Suprapubic skin (tissue), 4 donors: ENCODE measurements at regions not wholly inside any gene's neighbourhood (a gene's known extent, or its start where the extent isn't known, plus 50 kb on each side); places are given as distances from the start of the nearest gene placed in this dataset.

Experiments
- DNase-seq, 2 donors: peaks; one replicate each; pipeline ENCODE4 v3.0.0-alpha.2; 2019; ENCODE audit warnings: low spot score in 2 of 2
- H3K27ac ChIP-seq: fragments of 200-600 bp; sonication (generic); one replicate; pipeline ENCODE4 v1.5.1; 2019
- H3K27me3 ChIP-seq: fragments of 200-600 bp; sonication (generic); one replicate; pipeline ENCODE4 v1.5.1; 2019
- H3K36me3 ChIP-seq: fragments of 200-600 bp; sonication (generic); one replicate; pipeline ENCODE4 v1.5.1; 2019
- H3K4me1 ChIP-seq: fragments of 200-600 bp; sonication (generic); one replicate; pipeline ENCODE4 v1.5.1; 2019
- H3K4me3 ChIP-seq: fragments of 200-600 bp; sonication (generic); one replicate; pipeline ENCODE4 v1.5.1; 2019; ENCODE audit warnings: mild to moderate bottlenecking
- H3K9me3 ChIP-seq: fragments of 200-600 bp; sonication (generic); one replicate; pipeline ENCODE4 v1.5.1; 2019
- EP300 ChIP-seq: sonication (generic); formaldehyde crosslinking; IDR thresholded peaks from one replicate; pipeline ENCODE4 v1.6.1; 2017; ENCODE audit warnings: antibody characterized with exemption
- POLR2A ChIP-seq, 2 donors: fragments of 450-650 bp; IDR thresholded peaks; one replicate each; pipeline ENCODE4 v1.6.1; 2017; ENCODE audit warnings: antibody characterized with exemption in 2 of 2, mild to moderate bottlenecking in 2 of 2, moderate library complexity in 2 of 2
- POLR2AphosphoS5 ChIP-seq, 3 donors: sonication (generic); formaldehyde crosslinking; IDR thresholded peaks; one replicate each; pipeline ENCODE4 v1.6.1; 2017; ENCODE audit warnings: antibody characterized with exemption in 3 of 3
- WGBS: methylation state at CpG from one replicate; pipeline ENCODE4 v1.1.5; 2018; 5-methylcytosine and 5-hydroxymethylcytosine counted together
- TF ChIP-seq, protein P1 (sequence below), 2 donors: fragments of 200-600 bp in 1 of 2; fragments of 450-650 bp in 1 of 2; sonication (generic) in 1 of 2; IDR thresholded peaks; one replicate each; pipeline ENCODE4 v1.5.1; 2016 to 2019; ENCODE audit warnings: antibody characterized with exemption in 2 of 2, mild to moderate bottlenecking in 1 of 2, moderate library complexity in 1 of 2

DNA sequence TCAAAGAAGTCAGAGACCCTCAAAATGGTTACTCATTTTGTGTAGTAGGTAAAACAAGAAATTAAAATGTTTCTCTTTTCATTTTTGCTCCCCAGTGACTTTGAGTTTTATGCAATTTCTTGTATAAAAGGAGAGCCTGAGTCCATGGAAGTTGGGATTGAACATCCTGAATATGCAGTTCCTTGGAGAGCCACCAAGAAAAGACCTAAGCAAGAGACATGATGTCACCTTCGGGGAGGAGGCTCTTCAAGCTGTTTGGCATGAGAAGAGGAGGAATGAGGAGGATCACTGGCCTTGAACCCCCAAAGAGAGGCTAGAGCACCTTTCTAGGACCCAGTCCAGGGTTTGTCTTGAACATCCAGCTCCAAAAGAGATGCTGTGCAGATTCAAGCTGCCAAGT is 62.3 kb upstream of the CALM2 start:
- Histone ChIP-seq H3K27ac (no peak overlapping the region), H3K27me3 (no peaks in the 10 kb centered on the region), H3K36me3 (no peaks in the 10 kb centered on the region), H3K4me3 (no peak overlapping the region), H3K4me1 (no peaks in the 10 kb centered on the region), H3K9me3 (no peaks in the 10 kb centered on the region)
- TF ChIP-seq POLR2AphosphoS5 (IDR thresholded peaks at IDR 0.05) (no peak), EP300 (no peak), POLR2A (IDR thresholded peaks at IDR 0.05) (no peak)
- TF ChIP-seq, protein P1, sequence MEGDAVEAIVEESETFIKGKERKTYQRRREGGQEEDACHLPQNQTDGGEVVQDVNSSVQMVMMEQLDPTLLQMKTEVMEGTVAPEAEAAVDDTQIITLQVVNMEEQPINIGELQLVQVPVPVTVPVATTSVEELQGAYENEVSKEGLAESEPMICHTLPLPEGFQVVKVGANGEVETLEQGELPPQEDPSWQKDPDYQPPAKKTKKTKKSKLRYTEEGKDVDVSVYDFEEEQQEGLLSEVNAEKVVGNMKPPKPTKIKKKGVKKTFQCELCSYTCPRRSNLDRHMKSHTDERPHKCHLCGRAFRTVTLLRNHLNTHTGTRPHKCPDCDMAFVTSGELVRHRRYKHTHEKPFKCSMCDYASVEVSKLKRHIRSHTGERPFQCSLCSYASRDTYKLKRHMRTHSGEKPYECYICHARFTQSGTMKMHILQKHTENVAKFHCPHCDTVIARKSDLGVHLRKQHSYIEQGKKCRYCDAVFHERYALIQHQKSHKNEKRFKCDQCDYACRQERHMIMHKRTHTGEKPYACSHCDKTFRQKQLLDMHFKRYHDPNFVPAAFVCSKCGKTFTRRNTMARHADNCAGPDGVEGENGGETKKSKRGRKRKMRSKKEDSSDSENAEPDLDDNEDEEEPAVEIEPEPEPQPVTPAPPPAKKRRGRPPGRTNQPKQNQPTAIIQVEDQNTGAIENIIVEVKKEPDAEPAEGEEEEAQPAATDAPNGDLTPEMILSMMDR (IDR thresholded peaks at IDR 0.05): no peak
- WGBS: 90% methylated on average over 1 of the region's 1 CpG
- no peak for DNase-seq

DNA sequence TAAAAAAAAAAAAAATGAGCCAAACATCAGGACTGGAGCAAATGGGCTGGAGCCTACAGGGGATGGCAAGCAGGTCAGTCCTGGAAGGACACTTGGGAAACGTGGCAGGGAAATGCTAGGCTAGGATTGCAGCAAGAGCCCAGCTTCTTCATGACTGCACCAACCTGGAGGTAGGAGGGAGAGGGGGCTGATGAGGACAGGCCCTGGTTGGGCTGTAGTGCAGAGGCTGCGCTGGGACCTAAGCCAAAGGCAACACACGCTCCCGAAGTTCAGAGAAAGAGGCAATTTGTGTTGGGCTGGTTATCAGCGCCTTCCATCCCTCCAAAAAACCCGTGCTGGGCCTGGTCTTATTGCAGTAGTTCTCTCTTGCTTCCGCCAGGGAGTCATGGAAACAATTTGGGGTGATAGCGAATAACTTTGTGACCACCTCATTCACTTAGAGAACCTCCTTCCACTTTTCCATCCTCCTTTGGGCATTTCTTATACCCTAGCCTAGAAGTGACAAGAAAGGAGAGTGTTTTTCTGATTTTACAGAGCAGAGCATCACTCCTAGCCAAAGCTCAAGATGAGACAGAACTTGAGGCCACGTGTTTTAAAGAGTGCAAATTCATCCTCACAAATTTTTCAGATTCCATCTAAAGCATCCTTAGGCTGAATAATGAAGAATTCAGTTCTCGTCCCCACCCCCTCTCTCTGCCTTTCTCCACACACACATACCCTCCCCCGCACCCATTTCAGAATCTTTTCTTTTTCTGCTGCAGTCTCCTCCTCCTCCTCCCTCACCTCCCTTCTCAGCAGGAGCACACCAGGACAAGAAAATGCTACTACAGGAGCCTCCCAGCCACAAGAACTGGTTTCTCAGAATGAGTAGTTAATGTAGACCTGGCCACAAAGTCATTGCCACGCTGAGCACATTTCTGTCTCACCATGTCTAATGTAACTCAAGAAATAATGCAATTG is 61.3 kb upstream of the CALM2 start:
- WGBS: 62% methylated on average over 12 of the region's 12 CpGs
- Histone ChIP-seq H3K4me3 (no peak overlapping the region), H3K27me3 (no peaks in the 10 kb centered on the region), H3K36me3 (no peaks in the 10 kb centered on the region), H3K9me3 (no peaks in the 10 kb centered on the region), H3K4me1 (no peaks in the 10 kb centered on the region), H3K27ac (no peak overlapping the region)
- TF ChIP-seq POLR2A (IDR thresholded peaks at IDR 0.05) (no peak), EP300 (no peak), POLR2AphosphoS5 (IDR thresholded peaks at IDR 0.05) (no peak)
- TF ChIP-seq, protein P1 (IDR thresholded peaks at IDR 0.05): no peak
- no peak for DNase-seq

DNA sequence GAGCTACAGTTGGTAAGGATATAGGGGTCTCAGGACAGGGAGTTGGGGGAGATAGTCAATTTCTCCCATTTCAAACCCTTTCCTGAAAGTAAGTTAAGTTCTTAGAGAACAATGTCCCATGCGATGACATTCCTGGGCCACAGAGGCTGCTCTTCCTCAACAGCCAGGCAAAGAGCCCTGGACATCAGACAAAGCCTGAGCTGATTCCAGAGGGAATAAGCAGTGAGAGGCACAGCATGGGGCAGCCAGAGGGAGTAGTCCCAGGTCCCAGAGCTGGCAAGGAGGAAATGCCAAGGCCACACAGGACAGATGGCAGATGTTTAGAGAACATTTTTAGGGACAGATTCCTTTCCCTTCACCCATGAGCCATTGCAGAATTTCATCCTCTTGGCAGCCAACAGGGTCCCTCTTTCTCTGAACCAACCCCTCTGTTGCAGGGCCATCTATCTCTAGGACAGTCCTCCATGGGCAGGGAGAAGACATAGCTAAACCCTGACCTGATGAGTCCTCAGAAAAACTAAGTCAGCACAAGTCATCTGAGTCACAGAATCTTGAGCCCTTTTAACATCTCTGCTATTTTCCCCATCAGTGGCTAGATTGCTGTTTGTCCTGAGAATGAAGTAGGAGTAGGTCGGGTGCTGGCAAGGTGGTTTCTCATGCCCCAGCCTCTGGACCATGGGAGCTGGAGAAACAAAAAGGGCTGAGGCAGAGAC is 60.3 kb upstream of the CALM2 start:
- Histone ChIP-seq H3K4me1 (no peaks in the 10 kb centered on the region), H3K36me3 (no peaks in the 10 kb centered on the region), H3K27me3 (no peaks in the 10 kb centered on the region), H3K27ac (no peak overlapping the region), H3K9me3 (no peaks in the 10 kb centered on the region), H3K4me3 (no peak overlapping the region)
- DNase-seq: no peak
- WGBS: 74% methylated on average over 2 of the region's 2 CpGs
- TF ChIP-seq, protein P1 (IDR thresholded peaks at IDR 0.05): no peak
- TF ChIP-seq EP300 (no peak), POLR2AphosphoS5 (IDR thresholded peaks at IDR 0.05) (no peak), POLR2A (IDR thresholded peaks at IDR 0.05) (no peak)

DNA sequence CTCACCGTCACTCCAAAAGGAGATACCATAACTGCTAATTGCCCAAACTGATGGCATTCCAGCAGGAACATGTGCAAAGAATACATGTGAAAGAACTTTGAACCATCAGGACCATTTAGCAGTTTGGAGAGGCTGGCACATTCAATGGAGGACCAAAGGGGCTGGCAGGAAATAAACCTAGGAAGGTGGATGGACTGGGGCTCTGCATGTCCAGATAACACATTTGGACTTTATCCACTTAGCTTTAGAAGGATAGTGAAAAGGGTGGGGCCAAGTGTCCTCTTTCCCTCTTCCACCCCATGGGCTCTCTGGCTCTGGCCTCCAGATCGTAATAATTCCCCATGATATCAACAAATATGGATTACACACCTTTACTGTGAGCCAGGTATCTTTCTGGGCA is 58.8 kb upstream of the CALM2 start:
- 93% methylated on average over 2 of the region's 2 CpGs for WGBS
- peaks cover 6% of the 10 kb centered on the region for H3K4me1 ChIP-seq
- no peak overlapping the region for H3K27ac ChIP-seq
- TF ChIP-seq POLR2AphosphoS5 (IDR thresholded peaks at IDR 0.05): no peak
- TF ChIP-seq, protein P1 (IDR thresholded peaks at IDR 0.05): no peak
- no peak for TF ChIP-seq POLR2A (IDR thresholded peaks at IDR 0.05)
- no peak for TF ChIP-seq EP300
- no peaks in the 10 kb centered on the region for H3K27me3 ChIP-seq
- no peak overlapping the region for H3K4me3 ChIP-seq
- H3K9me3 ChIP-seq: no peaks in the 10 kb centered on the region
- no peaks in the 10 kb centered on the region for H3K36me3 ChIP-seq
- DNase-seq: no peak

DNA sequence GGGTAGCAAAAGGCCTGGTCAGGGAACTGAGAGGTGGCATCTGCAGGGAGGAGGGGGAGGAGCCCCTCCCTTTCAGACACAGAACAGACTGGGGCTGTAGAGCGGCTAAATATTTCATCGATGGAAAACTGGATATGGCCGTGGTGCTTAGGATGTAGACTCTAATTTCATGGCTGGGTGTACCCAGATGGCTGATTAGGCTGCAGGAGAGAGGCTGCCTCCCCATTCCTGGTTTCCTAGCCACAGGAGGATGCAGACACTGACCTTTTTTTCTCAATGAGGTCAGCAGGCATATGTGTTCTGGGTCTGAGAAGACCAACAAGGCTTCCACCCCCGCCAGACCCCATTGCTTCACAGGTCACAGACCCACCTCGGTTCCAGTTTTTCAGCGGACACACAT is 58.1 kb upstream of the CALM2 start:
- DNase-seq: no peak
- peaks cover 6% of the 10 kb centered on the region for H3K4me1 ChIP-seq
- H3K27ac ChIP-seq: no peak overlapping the region
- H3K36me3 ChIP-seq: no peaks in the 10 kb centered on the region
- WGBS: 91% methylated on average over 6 of the region's 6 CpGs
- no peaks in the 10 kb centered on the region for H3K27me3 ChIP-seq
- no peaks in the 10 kb centered on the region for H3K9me3 ChIP-seq
- no peak overlapping the region for H3K4me3 ChIP-seq
- TF ChIP-seq EP300 (no peak), POLR2AphosphoS5 (IDR thresholded peaks at IDR 0.05) (no peak), POLR2A (IDR thresholded peaks at IDR 0.05) (no peak)
- TF ChIP-seq, protein P1 (IDR thresholded peaks at IDR 0.05): no peak
